Left ventricle myocardium superior (tissue), 1 donor: ENCODE measurements at regions not wholly inside any gene's neighbourhood (a gene's known extent, or its start where the extent isn't known, plus 50 kb on each side); places are given as distances from the start of the nearest gene placed in this dataset.
"Not testable (repeated sequence)": the region's sequence is repeated elsewhere in the genome, so short reads cannot be mapped to it uniquely, and the experiment has no call there.

ENCODE experiments used
- ATAC-seq: fragments of 200-7000 bp; cut with Tn5 transposase; one replicate; pipeline ENCODE4 v1.9.1; 2020; ENCODE audit warnings: mild to moderate bottlenecking, moderate library complexity
- DNase-seq: peaks from one replicate; pipeline ENCODE4 v3.0.0-alpha.2; 2020
- intact Hi-C: fragments of 100-400 bp; cut with micrococcal nuclease; formaldehyde crosslinking; loops from one replicate; pipeline ENCODE4 v1.11.0; 2022
- donor health status: DM: no; HTN: yes; CAD: no; lungs with severe emphysema.

GRCh38 chr1:100791586-100791985 lies 72.0 kb downstream of the VCAM1 start:
- ATAC-seq = no peak
- intact Hi-C loops = no loop called here
- no peak for DNase-seq

DNA sequence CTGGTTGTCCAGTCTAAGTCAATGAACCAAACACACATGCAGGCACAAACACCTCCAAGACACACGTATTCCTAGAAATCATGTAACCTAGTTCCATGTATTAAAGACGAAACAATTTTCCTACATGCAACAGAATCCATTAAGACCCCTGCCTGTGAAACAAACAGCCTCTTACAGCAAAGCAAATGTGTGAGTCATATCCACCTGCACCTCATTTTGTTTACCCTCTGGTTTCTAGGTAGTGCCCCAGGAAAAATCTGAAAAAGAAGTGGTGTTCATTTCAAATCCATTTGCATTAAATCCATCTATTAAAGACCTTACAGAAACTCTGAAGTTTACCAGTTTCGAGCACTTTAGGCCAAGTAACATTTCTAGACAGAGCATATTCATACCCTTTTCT lies 74.1 kb downstream of the VCAM1 start:
- intact Hi-C loops = no loop called here
- no peak for DNase-seq
- ATAC-seq = no peak

GRCh38 chr1:100794748-100795645 lies 75.5 kb downstream of the VCAM1 start:
- DNase-seq (no peak), ATAC-seq (no peak)
- intact Hi-C loops = no loop called here

DNA sequence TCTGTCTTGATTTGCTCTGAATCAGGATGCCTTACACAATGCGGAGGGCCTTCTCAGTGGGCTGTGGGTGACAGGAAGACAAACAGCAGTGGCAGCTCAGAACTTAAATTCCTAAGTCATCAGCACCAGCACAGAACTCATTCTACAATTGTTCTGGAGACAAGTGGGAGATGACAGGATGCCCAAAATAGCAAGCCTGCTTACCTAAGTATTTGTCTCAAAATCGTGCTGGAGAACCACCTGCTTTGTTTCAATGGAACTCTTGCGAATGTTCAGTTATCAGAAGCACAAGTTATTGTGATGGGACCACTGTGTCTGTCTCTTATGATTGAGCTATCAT lies 76.1 kb downstream of the VCAM1 start:
- ATAC-seq (peak; percentile 48), DNase-seq (no peak)
- intact Hi-C loops = no loop called here

GRCh38 chr1:100796046-100796445 lies 76.5 kb downstream of the VCAM1 start:
- no peak for DNase-seq
- intact Hi-C loops = no loop called here
- no peak for ATAC-seq

GRCh38 chr1:100799548-100799947 lies 80.0 kb downstream of the VCAM1 start:
- DNase-seq = no peak
- no peak for ATAC-seq
- intact Hi-C loops = no loop called here

DNA sequence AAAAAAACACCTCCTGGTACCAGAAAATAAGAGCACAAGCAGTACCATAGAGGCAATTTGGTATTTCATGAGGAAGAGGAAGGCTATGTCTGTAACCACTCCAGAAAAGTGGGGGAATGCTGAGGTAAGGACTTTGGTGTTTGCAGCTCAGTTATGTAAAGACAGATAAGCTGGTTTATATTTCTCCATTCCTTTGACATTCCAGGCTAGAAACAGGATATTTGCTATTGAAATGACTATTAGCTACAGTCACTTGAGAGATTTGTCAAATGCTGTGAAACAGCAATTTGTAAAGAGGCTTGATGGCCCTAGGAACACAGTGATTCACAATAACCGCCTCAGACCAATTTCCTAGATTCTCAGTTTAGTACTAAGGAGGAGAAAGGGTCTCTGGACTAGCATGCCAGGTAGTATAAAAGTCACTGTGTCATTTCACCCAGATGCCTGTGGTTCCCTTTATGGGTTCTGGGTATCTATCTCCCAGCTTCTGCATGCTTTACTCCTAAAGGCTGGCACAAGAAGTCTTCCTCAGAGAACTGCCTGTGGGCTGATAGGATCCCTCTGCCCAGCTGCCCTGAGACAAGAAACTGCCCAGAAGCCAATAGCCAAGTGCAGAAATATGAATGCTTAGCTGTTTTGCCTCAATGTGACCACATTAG lies 80.5 kb downstream of the VCAM1 start:
- DNase-seq (no peak), ATAC-seq (no peak)
- intact Hi-C loops = no loop called here

- intact Hi-C loops, ATAC-seq: not testable (repeated sequence)
Observed at GRCh38 chr1:100801256-100801655, 81.7 kb downstream of the VCAM1 start.

GRCh38 chr1:100803280-100803679 lies 83.7 kb downstream of the VCAM1 start:
- DNase-seq, ATAC-seq, intact Hi-C loops: not testable (repeated sequence)

More at GRCh38 chr1:100801256-100801655, 81.7 kb downstream of the VCAM1 start:
- DNase-seq = not testable (repeated sequence)

DNA sequence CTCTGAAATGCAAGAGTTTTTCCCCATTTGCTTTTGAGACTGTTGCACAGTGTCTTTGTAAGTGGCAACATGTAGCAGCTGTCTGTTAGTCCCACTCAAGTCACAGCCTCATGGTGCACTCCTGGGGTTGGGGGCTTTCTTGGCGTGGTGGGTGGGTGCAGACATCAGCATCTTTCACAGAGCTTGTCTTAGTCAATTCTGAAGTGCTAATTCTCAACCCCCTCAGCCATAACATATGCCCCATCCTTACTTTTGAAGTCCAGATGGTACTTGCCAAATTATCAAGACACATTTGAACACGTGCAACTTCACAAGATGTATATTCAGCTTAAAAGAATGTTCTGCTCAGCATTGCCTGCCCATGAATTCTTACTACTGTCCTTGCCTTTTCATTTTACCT lies 87.1 kb downstream of the VCAM1 start:
- ATAC-seq = no peak
- no peak for DNase-seq
- intact Hi-C loops = no loop called here

DNA sequence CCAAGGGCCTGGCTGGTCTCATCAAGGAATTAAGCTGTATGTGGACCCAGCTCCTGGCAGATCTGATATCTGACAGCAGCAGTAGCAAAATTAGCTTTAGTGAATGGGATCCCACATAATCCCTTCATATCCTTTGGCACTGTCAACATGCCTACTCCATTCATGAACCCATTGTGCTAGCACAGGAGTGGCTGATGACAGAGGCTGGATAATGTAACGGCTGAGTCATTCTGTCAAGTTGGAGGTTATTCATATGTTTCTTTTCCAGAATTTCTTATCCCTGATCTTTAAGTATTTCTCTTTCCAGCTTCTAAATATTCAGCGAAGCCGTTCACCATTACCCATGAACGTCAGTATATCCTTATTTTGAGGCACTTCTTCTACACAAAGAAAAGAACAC lies 84.3 kb downstream of the EXTL2 start:
- ATAC-seq (peak; percentile 56), DNase-seq (no peak)
- intact Hi-C loops = no loop called here

- no peak for ATAC-seq
- intact Hi-C loops = no loop called here
- DNase-seq = no peak
Observed at GRCh38 chr1:100811808-100812207, 82.8 kb downstream of the EXTL2 start.

DNA sequence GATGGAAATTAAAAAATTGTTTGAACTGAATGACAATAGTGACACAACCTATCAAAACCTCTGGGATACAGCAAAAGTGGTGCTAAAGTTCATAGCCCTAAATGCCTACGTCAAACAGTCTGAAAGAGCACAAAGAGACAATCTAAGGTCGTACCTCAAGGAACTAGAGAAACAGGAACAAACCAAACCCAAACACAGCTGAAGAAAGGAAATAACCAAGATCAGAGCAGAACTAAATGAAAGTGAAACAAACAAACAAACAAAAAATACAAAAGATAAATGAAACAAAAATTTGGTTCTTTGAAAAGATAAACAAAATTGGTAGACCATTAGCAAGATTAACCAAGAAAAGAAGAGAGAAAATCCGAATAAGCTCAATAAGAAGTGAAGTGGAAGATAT lies 79.7 kb downstream of the EXTL2 start:
- ATAC-seq, intact Hi-C loops, DNase-seq: not testable (repeated sequence)

GRCh38 chr1:100816049-100816448 lies 78.6 kb downstream of the EXTL2 start:
- no peak for ATAC-seq
- intact Hi-C loops = no loop called here
- DNase-seq = no peak

DNA sequence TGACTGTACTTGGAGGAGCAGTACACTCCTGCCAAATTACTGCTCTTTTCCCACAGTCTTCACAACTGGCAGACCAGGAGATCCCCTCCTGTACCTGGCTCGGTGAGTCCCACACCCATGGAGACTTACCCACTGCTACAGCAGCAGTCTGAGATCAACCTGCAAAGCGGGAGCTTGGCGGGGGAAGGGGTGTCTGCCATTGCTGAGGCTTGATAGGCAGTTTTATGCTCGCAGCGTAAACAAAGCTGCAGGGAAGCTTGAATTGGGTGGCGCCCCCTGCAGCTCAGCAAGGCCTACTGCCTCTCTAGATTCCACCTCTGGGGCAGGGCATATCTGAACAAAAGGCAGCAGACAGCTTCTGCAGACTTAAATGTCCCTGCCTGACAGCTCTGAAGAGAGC lies 74.4 kb downstream of the EXTL2 start:
- DNase-seq, intact Hi-C loops, ATAC-seq: not testable (repeated sequence)

- ATAC-seq, intact Hi-C loops, DNase-seq: not testable (repeated sequence)
Observed at GRCh38 chr1:100821919-100822318, 72.7 kb downstream of the EXTL2 start.
